ENCODE measurements at regions not wholly inside any gene's neighbourhood (a gene's known extent, or its start where the extent isn't known, plus 50 kb on each side); places are given as distances from the start of the nearest gene placed in this dataset.

DNA sequence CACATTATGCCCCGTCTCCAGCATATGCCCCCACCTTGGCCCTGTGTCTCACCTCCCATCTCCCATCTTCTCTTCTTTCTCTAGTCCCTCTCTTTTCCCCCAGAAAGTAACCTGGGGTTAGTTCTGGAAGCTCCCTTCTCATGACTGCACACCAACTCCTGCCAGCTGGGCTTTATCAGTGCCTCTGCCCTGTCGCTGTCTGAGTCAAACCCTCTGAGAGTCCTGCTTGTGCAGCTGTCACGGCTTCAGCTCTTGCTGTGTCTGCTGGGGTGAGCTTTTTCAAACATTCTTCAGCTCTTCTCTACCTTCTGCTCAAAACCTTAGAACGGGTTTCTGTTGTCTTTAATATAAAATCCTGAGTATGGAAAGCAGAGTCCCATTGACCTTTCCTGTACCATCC is 304.5 kb upstream of the B3GAT1 start:
- no peak for DNase-seq

DNA sequence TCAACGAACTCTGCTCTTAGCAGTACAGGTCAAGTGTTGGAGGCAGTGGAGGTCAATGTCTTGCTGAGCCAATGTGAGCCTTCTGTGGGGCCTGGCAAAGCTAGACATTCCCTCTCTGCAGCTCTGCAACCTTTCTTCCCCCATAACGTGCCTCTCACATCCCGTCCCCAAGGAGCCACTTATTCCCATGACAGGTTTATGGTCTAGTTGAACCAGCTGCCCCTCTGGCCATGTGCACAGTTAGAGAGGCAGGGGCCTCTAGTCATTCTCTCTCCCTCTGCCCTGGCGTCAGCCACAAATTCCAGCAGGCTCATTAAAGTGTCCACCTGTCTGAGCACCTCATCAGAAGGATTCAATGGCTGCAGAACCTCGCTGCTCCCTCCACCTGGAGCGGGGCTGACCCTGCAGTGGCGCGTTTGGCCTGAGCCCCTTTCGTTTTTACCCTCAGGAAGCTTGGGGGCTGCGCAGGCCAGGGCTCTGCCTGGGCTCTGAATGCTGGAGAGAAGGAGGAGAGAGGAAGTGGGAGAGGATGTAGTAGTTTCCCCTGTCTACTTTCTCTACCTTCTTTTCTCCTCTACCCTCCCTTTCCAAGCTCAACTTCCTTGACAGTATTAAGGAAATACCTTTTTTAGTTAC is 302.1 kb upstream of the B3GAT1 start:
- DNase-seq: no peak

DNA sequence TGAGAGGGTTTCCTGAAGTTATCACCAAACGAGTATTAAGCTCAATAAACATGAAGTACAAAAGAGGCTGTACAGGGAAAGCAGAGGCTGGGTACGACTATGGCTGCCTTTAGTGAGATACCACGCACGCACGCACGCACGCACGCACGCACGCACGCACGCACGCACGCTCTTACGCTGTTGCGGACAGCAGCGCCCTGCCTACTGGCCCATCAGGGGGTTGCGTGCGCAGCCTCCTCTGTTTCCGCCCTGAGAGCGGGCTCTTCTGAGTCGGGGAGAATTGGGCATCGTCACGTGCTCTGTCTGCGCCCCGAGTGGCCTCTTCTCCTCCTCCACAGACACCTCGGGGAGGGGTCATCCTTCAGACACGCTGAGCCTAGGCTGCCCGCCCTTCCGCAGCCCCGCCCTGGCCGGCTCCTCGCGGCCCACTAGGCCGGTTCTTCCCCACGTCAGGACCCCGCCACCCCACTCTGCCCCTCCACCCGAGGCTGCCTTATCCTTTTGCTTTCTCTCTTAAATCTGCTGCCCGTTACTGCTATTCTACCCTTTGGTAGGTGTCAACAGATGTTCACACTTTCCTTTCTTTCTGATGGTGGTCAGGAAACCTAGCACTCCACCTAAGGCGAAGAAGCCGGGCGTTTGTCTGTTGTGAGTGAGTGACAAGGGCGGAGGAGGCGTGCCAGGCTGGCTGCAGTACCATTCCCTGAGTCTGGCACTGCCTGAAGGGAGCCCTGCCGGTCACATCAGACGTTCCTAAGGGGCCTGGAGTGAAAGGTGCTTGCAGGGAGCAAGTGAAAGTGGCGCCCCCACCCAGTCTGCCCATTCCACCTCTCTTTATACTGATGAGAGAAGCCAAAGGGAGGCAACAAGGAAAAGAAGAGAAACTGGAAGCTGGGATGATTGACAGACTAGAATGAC is 300.4 kb upstream of the B3GAT1 start:
- no peak for DNase-seq

DNA sequence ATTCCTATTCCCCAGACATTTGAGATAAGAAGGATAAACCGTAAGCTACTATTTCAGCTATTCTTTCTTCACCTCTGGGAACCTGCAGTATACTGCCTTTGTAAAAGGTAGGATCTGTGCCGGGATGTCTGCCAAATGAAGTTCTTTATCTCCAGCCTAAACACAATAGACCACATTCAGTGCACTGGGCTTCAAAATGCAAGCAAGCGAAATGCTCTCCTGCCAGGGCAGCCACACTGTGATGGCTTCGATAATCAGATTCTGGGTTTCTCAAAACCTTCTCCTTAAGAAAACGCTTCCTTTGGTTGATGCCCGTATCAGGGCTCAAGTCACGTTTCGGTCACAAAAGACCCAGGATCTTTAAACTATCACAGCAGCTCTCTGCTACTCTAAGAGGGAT is 299.5 kb upstream of the B3GAT1 start:
- no peak for DNase-seq

DNA sequence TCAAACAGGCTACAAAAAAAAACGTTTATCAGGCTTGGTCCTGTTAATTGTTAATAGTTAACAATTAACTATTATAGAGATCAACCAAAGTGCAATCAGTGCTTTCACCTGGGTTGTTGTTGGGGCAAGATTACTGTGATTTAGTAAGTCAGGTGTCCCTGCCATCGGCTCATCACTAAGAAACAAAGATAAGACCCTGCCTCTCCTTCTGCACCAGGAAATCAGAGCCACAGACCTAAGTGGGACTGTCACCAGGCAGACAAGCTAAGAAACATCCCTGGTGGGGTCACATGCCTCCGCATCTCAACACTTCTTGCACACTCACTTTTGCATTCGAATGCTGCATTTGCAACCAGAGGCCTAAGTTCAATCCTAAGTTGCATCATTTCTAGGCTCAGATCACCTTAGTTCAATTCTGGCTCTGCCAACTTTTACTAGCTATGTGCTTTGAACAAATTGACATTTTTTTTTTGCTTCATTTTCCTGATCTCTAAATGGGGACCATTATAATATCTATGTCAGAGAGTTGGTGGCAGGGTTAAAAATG is 298.9 kb upstream of the B3GAT1 start:
- no peak for DNase-seq

DNA sequence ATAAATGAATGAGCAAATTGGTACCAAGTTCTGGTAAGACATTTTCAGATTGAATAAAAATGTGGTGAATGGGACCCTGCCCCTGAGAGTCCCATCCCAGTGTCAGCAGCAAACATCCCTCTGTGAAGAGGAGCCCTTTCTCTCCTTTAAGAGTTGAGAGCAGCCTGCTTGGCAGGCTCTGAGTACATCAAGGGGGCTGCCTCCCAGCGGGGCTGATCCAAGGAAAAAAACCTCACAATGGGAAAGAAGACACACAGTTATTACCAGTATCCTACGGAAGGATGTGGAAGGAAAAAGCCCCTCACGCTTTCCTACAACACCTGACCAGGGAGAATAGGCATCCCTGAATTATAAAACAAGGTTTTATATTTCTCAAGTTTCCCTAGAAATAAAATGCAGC is 293.8 kb upstream of the B3GAT1 start:
- DNase-seq: no peak

DNA sequence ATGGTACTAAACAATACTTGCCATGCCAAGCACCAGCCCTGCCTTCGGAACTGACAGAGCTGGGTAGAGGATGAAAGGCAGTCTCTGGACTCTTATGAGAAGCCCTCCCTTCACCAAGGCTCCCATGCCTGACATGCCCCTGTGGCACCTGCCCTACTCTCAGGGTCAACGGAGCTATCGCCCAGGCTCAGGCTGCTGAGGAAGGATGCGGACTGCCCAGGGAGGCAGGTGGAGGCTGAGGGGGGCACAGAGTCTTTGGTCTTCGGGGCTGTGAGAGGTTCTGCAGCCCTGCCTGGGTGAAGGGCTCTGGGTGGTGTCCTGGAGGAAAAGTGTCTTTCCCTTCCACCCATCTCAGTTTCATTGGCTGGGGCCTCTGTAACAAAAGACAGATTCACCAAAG is 290.8 kb upstream of the B3GAT1 start:
- no peak for DNase-seq

DNA sequence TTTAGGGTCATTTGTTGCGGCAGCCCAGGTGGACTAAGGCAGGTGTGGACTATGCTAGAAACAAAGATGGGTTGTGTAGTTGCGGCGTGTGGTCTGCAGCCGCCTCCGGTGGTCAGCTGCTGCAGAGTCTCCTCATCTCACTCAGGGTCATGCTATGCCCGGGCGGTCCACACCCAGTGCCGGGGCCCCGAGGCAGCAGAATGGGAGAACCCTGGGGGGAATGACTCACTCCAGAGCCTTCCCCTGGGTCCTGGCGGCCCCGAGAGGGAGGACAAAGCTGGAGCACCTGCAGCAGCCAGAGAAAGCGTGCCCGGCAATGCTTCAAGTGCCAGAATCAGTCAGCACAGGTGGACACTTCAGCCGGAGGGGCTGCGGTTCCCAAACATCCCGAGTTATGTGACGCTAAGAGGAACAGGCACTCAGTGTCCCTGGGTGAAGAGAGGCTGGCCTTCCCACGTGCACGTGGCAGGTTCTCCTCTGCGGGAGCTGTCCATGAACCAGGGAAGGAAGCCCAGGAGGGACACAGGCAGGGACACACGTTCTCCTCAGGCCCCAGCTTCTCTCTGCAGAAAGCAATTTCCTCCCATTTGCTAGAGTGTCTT is 289.6 kb upstream of the B3GAT1 start:
- no peak for DNase-seq

DNA sequence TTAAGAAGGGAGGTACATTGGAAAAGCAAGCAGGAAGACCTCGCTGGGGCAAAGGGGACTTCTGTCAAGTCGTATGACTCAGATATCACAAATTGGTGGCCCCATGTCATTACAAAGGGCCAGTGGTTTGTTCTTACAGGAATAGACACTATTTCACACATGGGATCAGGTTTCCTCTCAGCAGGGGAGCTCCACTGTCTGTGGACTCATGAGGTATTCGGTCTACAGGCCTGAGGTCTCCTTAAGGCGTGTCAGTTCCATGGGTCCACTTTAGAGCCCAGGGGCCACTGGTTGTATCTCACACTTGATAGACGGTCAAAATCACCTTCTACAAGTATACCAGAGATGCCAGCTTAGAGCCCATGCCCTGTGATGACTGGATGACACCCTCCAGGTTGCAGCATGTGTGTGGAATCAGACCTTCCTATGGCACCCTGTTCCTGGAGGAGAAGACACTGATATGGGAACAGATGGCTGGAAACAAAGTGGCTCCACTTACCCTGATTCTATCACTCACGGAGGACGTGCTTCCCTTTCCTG is 288.1 kb upstream of the B3GAT1 start:
- DNase-seq: no peak

DNA sequence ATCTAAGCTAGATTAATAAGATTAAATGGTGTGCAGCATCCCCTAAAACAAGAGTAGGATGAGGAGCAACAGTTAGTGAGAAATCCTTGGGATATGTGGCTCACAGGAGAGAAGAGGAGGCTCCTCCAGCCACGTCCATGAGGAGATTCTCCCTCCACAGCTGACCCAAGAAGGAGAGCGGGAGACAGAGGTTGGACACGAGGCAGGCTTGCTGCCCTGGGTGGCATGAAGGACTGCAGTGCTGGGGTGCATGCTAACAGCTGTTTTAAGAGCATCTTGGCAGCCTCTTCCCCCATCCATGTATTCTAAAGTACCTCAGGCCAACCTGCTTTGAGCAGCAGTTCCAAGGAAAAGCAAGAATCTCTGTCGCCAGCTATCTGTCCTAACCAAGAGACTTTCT is 284.4 kb upstream of the B3GAT1 start:
- no peak for DNase-seq

DNA sequence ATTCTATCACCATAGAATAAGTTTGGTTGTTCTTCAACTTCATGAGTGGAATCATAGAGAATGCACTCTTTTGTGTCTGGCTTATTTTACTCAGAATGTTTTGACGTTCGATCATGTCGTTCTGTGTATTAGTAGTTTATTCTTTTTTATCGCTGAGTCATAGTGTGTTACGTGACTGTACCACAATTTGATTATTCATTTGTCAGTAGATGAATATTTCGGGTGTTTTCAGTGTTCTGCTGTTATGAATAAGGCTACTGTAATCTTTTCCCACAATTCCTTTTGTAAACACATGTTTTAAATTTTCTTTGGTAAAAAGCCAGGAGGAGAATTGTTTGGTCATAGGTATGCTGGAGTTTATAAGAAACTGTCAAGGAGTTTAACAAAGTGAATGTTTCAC is 279.9 kb upstream of the B3GAT1 start:
- DNase-seq: no peak

DNA sequence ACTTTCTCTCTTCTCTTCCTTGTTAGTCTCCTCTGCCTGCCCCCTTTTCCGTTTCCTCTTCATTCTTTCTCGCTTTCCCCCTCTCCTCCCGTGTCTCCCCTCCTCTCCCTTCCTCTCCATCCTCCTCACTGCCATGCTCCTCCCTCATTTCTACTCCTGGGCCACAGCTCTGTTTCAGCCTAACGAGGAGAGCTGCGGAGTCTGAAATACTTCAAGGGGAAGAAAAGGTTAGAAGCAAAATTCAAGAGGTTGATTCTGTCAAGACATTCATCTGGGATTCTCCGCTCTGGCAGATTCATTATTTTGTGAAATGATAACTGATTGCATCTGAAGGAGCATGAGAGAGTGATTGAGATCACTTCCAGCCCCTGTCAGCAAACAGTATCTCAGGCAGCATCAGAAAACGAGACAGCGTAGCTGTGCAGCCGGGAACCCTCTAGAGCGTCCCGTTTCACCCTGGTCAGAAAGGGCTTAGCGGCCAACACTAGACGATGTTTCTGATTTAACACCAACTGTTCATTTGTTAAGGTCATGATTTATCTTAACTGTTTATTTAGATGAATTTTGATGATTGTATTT is 279.3 kb upstream of the B3GAT1 start:
- DNase-seq: no peak

DNA sequence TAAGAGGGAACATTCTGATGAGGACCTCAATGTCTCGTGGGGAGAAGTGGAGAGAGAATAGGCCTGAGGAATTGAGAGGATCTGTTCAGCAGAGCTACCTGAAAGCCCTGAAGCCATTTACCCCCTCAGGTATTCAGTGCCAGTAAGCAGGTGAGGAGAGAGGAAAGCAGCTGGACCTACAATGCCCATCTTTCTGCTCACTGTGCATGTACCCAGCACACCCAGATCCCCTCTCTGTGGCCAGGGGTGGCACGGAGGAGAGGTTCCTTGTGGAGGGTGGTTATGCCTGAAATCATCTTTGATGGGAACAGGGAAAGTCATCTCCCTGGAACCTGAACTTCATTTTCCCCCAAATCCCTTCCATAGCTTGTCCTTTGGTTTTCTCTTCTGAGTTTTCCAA is 277.8 kb upstream of the B3GAT1 start:
- no peak for DNase-seq

DNA sequence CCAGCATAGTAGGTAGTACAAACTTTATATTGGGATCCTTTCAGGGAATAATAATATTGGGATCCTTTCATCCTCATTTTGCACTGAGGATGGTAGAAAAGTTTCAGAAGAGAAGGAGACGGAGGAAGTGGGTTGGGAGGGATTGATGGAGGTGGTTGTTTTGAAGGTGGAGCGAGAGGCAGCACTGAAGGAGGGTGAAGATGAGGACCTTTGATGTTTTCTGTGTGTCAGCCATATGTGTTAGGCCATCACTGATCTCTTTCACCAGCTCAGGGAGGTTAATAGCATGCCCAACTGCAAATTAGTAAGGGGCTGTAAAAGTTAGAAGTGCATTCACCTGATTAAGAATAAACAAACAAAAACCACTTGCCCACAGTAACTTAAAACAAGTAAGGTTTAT is 275.5 kb upstream of the B3GAT1 start:
- no peak for DNase-seq

DNA sequence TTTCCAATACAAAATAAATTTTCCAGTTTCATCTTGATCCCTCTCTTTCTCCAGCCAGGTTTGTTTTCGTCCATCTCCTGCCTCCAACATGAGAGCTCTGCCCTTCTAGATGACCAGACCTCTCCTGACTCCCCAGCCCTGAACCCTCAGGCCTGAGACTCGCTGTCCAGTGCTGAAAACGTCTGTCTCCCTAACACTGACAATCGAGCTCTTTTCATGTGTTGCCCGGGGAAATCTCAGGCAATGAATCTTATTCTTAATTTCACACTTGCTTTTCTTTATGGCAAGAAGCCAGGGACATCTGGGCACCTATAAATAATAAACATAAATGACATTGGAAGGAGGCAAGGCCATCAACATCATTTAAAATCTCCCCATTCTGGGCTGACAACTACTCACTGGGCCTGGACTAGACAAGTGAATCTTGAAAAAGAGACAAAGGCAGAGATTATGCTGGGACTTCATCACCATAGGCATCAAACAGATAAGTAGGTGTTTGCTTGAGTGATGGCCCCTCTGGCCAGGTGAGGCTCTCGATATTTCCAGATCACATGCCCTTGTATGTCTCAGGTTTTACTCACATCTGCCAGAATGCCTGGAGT is 274.5 kb upstream of the B3GAT1 start:
- no peak for DNase-seq

DNA sequence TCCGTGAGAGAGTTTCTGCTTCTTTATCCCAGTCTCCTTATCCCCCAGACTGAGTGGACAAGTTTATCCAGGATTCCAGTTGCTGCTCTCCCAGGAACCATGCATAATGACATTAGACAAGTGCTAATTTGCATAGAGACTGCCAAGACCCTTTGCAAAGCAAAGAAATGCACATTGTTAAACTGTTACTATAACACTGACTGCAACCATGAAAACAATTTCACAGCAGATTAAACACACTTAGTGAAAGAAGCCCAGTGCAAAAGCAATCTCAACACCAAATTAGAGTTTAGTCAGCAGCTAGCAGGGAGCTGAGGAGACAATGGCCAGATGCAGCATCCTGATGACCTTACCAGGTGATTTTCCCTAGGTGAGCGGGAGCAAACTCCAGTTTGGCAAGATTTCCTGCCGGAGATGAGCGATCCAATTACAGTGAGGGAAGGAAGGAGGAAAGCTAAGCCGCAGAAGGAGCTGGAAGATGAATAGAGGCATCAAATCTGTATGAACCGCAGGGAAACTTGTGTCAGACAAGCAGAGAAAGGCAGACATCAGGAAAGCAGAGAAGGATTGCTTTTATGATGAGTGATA is 273.8 kb upstream of the B3GAT1 start:
- no peak for DNase-seq

DNA sequence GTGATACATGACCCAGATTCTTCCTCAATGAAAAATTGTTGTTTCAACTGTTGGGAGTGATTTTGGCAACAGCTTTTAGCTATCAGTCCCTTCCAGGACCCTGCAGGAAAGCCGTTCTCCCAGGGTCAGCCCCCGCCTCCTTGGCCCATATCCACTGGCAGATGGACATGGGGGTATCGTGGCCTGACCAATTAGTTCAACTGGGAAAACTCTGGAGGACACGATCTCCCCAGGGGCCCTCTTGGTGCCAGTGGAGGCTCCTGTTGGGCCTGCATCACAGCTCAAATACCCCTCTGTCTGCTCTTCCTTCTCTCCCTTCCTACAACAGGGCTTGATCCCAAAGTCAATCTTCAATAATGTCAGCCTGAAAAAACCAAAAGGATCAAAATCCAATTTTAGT is 272.5 kb upstream of the B3GAT1 start:
- DNase-seq: no peak

DNA sequence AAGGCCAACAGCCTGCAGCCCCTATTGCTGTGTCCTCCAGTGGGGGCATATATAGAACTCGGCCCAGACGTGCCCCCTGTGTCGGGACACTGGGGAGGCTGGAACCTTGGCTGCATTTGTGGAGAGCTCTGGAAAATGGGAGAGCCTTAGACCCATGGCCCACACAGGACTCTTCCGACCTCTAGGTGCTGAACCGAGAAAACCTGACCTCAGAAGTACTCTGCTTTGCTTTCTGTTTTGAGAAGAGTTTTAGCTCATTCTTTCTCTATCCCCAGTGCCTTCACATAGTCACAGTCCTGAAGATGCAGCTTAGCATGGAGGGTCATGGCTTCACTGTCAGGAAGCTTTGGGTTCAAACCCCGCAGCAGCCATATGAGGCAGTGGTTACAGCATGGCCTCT is 271.8 kb upstream of the B3GAT1 start:
- no peak for DNase-seq

DNA sequence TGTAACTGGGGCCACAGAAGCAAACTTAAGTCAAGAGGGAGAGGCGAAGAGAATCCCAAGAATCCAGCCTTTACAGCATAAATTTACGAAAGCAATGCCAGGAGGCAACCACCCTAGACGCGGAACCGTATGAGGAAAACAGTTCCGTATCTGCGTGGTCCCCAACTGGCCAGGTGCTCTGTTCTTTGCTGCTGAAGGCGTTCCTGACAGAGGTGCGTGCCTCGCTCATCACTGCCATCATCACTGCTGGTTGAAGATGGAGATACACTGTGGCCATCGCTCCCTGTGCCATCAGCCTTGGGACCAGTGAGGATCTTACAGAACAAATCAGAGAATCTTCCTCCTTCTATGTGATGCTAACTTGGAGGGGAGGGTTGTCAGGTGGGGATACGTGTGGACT is 270.5 kb upstream of the B3GAT1 start:
- DNase-seq: no peak

DNA sequence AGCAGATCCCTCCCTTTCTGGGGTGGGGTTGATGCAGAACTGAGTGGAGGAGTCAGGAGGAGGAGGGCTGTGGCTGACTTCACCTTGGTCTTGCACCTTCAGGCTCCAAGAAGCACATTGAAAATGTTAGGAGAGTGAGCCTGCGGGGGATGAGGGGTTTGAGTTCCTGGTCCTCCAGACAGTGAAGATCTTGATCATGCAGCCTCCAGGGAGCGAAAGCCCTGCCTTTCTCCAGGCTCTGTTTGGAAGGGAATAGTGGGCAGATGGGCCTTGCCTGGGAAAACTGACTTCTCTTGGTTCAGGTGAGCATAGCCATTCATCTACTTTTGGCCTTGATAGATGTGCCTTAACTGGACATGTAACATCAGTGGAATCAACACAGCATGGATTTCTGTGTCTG is 267.6 kb upstream of the B3GAT1 start:
- no peak for DNase-seq

DNA sequence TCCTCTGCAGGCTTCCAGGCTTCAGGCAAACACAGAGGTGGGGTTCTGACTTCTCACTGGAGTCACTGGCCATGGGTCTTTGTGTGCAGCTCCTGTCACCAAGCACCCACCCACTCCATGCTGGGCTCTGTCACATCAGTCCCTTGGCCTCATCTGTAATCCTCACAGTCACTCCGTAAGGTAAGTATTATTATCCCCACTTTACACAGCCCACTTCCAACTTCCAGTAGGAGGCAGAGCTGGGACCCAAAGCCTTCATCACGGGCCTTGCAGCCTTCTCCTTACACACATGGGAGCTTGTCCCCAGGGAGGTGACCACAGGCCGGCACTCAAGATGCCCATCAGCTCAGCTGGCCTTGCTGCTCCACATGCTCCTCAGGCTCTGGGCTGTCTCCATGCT is 266.7 kb upstream of the B3GAT1 start:
- no peak for DNase-seq

DNA sequence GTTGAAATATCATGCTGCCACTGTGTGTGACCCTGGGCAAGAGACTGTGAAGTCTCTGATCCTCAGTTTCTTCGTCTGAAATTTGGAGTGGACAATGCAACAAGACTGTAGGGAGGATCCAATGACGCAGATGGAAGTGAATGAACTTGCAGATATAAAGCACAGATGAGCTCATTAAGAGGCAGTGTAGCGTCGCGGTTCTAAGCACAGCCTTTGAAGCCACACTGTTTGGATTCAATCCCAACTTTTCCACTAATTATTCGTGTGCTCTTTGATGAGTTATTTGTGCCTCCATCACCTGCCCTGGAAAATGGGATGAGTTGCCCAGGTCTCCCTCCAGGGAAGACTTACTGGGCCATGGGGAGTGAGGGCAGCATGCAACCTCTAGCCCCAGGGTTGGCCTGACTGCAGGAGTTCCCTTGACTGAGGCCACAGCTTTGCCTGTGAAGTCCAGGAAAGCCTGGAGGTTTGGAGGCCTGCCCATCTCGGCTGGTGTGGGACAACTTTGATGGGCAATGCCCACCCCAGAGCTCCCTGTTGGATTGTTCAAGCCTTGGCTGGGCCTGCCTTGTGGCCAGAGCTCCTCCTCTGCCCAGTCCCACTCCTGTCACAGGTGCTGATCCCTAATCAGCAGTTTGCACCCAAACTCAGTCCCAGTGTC is 266.0 kb upstream of the B3GAT1 start:
- no peak for DNase-seq

Data from NCI-H446 treated with DMSO at 0.1 percent for 48 hours (cell line).